ENCODE measurements at regions not wholly inside any gene's neighbourhood (a gene's known extent, or its start where the extent isn't known, plus 50 kb on each side); places are given as distances from the start of the nearest gene placed in this dataset.

DNA sequence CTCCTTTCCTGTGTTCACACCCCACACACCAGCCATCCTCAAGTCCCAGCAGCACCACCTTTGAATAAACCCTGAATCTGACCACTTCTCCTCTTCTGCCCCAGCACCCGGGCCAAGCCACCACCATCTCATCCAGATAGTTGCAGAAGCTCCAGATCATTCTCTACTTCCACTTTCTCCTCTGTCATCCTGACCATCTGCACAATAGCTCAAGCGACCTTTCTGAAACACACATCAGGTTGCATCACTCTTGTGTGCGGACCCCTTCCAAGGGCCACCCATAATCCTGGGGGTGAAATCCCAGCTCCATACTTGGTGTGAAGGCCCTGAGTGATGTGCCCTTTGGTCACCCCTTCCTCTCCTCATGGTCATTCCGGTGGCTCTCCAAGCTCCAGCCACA lies 187.4 kb upstream of the GALNT17 start:
- no peak for TF ChIP-seq POLR2A (IDR thresholded peaks at IDR 0.05)
- TF ChIP-seq, protein P1, sequence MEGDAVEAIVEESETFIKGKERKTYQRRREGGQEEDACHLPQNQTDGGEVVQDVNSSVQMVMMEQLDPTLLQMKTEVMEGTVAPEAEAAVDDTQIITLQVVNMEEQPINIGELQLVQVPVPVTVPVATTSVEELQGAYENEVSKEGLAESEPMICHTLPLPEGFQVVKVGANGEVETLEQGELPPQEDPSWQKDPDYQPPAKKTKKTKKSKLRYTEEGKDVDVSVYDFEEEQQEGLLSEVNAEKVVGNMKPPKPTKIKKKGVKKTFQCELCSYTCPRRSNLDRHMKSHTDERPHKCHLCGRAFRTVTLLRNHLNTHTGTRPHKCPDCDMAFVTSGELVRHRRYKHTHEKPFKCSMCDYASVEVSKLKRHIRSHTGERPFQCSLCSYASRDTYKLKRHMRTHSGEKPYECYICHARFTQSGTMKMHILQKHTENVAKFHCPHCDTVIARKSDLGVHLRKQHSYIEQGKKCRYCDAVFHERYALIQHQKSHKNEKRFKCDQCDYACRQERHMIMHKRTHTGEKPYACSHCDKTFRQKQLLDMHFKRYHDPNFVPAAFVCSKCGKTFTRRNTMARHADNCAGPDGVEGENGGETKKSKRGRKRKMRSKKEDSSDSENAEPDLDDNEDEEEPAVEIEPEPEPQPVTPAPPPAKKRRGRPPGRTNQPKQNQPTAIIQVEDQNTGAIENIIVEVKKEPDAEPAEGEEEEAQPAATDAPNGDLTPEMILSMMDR (IDR thresholded peaks at IDR 0.05) = no peak
